Upper lobe of left lung (tissue), 4 donors: ENCODE measurements at regions not wholly inside any gene's neighbourhood (a gene's known extent, or its start where the extent isn't known, plus 50 kb on each side); places are given as distances from the start of the nearest gene placed in this dataset.

ENCODE experiments used
- CTCF ChIP-seq, 6 experiments: fragments of 450-650 bp in 4 of 6; fragments of 200-600 bp in 2 of 6; sonication (generic) in 2 of 6; IDR thresholded peaks; one replicate each; pipeline ENCODE4 v1.5.1; 2016 to 2019; ENCODE audit warnings: antibody characterized with exemption in 6 of 6
- EP300 ChIP-seq, 4 donors: sonication (generic); formaldehyde crosslinking; IDR thresholded peaks; one replicate each; pipeline ENCODE4 v1.5.1; 2017; ENCODE audit warnings: antibody characterized with exemption in 4 of 4, control low read depth in 2 of 4
- POLR2A ChIP-seq, 4 donors: fragments of 450-650 bp; IDR thresholded peaks; one replicate each; pipeline ENCODE4 v1.5.1; 2016 to 2017; ENCODE audit warnings: antibody characterized with exemption in 4 of 4, mild to moderate bottlenecking in 2 of 4
- POLR2AphosphoS5 ChIP-seq, 2 donors: sonication (generic); formaldehyde crosslinking; IDR thresholded peaks; one replicate each; pipeline ENCODE4 v1.5.1; 2017; ENCODE audit warnings: antibody characterized with exemption in 2 of 2

GRCh38 chr2:59803586-59803985, 749.9 kb downstream of the BCL11A start:
- TF ChIP-seq CTCF (IDR thresholded peaks at IDR 0.05), result no peak
- no peak for TF ChIP-seq POLR2A (IDR thresholded peaks at IDR 0.05)
- TF ChIP-seq POLR2AphosphoS5 (IDR thresholded peaks at IDR 0.05), result no peak
- no peak for TF ChIP-seq EP300 (IDR thresholded peaks at IDR 0.05)
